ENCODE measurements at regions not wholly inside any gene's neighbourhood (a gene's known extent, or its start where the extent isn't known, plus 50 kb on each side); places are given as distances from the start of the nearest gene placed in this dataset.

- H3K9me3 ChIP-seq, result no peaks in the 10 kb centered on the region
These were observed 628.0 kb upstream of the ID4 start for GRCh38 chr6:19209202-19209601.

GRCh38 chr6:19210849-19211590, 626.1 kb upstream of the ID4 start:
- Histone ChIP-seq H3K9me3 (no peaks in the 10 kb centered on the region), H3K4me1 (ENCODE audit: control insufficient read depth in 1 of 2, insufficient read depth in 1 of 2, low read depth in 1 of 2, low read length in 1 of 2) (no peaks in the 10 kb centered on the region), H3K27me3 (no peaks in the 10 kb centered on the region), H3K4me3 (ENCODE audit: low read depth in 1 of 2, low read length in 1 of 2) (no peak overlapping the region), H3K36me3 (no peaks in the 10 kb centered on the region), H3K27ac (no peak overlapping the region)
- TF ChIP-seq CTCF (IDR thresholded peaks at IDR 0.05), result no peak

More at GRCh38 chr6:19209202-19209601, 628.0 kb upstream of the ID4 start:
- Histone ChIP-seq H3K4me3 (ENCODE audit: low read depth in 1 of 2, low read length in 1 of 2) (no peak overlapping the region), H3K36me3 (no peaks in the 10 kb centered on the region), H3K27me3 (no peaks in the 10 kb centered on the region), H3K4me1 (ENCODE audit: control insufficient read depth in 1 of 2, insufficient read depth in 1 of 2, low read depth in 1 of 2, low read length in 1 of 2) (no peaks in the 10 kb centered on the region), H3K27ac (no peak overlapping the region)
- no peak for TF ChIP-seq CTCF (IDR thresholded peaks at IDR 0.05)

GRCh38 chr6:19214231-19214630, 622.9 kb upstream of the ID4 start:
- no peaks in the 10 kb centered on the region for H3K4me1 ChIP-seq (ENCODE audit: control insufficient read depth in 1 of 2, insufficient read depth in 1 of 2, low read depth in 1 of 2, low read length in 1 of 2)
- no peak for TF ChIP-seq CTCF (IDR thresholded peaks at IDR 0.05)
- H3K27me3 ChIP-seq, result no peaks in the 10 kb centered on the region
- no peaks in the 10 kb centered on the region for H3K9me3 ChIP-seq
- H3K36me3 ChIP-seq, result no peaks in the 10 kb centered on the region
- no peak overlapping the region for H3K4me3 ChIP-seq (ENCODE audit: low read depth in 1 of 2, low read length in 1 of 2)
- no peak overlapping the region for H3K27ac ChIP-seq

- H3K4me1 ChIP-seq (ENCODE audit: control insufficient read depth in 1 of 2, insufficient read depth in 1 of 2, low read depth in 1 of 2, low read length in 1 of 2), result no peaks in the 10 kb centered on the region
- TF ChIP-seq CTCF (IDR thresholded peaks at IDR 0.05), result no peak
- H3K27me3 ChIP-seq, result no peaks in the 10 kb centered on the region
- no peak overlapping the region for H3K4me3 ChIP-seq (ENCODE audit: low read depth in 1 of 2, low read length in 1 of 2)
- H3K27ac ChIP-seq, result no peak overlapping the region
- no peaks in the 10 kb centered on the region for H3K36me3 ChIP-seq
- H3K9me3 ChIP-seq, result no peaks in the 10 kb centered on the region
These were observed 617.2 kb upstream of the ID4 start for GRCh38 chr6:19219931-19220330.

GRCh38 chr6:19231878-19232561, 605.1 kb upstream of the ID4 start:
- H3K9me3 ChIP-seq, result no peaks in the 10 kb centered on the region
- no peaks in the 10 kb centered on the region for H3K27me3 ChIP-seq
- H3K36me3 ChIP-seq, result no peaks in the 10 kb centered on the region
- no peak overlapping the region for H3K27ac ChIP-seq
- no peak for TF ChIP-seq CTCF (IDR thresholded peaks at IDR 0.05)
- H3K4me1 ChIP-seq (ENCODE audit: control insufficient read depth in 1 of 2, insufficient read depth in 1 of 2, low read depth in 1 of 2, low read length in 1 of 2), result no peaks in the 10 kb centered on the region
- no peak overlapping the region for H3K4me3 ChIP-seq (ENCODE audit: low read depth in 1 of 2, low read length in 1 of 2)
